Endothelial cell of umbilical vein (primary cell): ENCODE measurements at regions not wholly inside any gene's neighbourhood (a gene's known extent, or its start where the extent isn't known, plus 50 kb on each side); places are given as distances from the start of the nearest gene placed in this dataset.
"Not testable (repeated sequence)": the region's sequence is repeated elsewhere in the genome, so short reads cannot be mapped to it uniquely, and the experiment has no call there.

Source experiments
- BruUV-seq: library from RNA; stranded (reverse); fragments of 400-500 nt; replicated peaks from 2 replicates; lab custom pipeline; 2021; lab: Mats Ljungman, UMichigan
- CTCF ChIA-PET: fragments of 300-600, 350-600 bp; sonication (Branson Sonifier 250); formaldehyde crosslinking; loops from one replicate; lab custom pipeline; 2021; ENCODE audit warnings: antibody characterized with exemption, inconsistent platforms; lab: Charles Lee
- POLR2A ChIA-PET: fragments of 300-600, 350-600 bp; sonication (Branson Sonifier 250); formaldehyde crosslinking; loops from one replicate; lab custom pipeline; 2021; ENCODE audit warnings: antibody characterized with exemption, inconsistent platforms; lab: Charles Lee
- DNase-seq: peaks from one replicate; pipeline ENCODE4 v3.0.0-alpha.2; 2011; ENCODE audit warnings: low read depth, low spot score
- FAIRE-seq: peaks from 2 replicates; lab custom pipeline; 2011; peaks lifted over from hg19 to GRCh38; lab: Jason Lieb, UNC
- H2AFZ ChIP-seq: 2 replicates; pipeline ENCODE4 v1.6.0; 2012; ENCODE audit warnings: low read depth, low read length, control low read depth, inconsistent platforms
- H3K27ac ChIP-seq: 2 replicates; pipeline ENCODE4 v1.5.1; 2011; ENCODE audit warnings: low read depth, mild to moderate bottlenecking, control low read depth, low read length, moderate library complexity; ENCODE audit not compliant: insufficient read depth
- H3K27me3 ChIP-seq, 2 experiments: 2 replicates each; pipeline versions ENCODE4 v1.6.0 to v1.6.1; 2011; ENCODE audit warnings: low read length in 2 of 2, mixed read lengths in 1 of 2; ENCODE audit not compliant: control insufficient read depth in 2 of 2, insufficient read depth in 2 of 2
- H3K36me3 ChIP-seq, 2 experiments: 2 replicates in 1 of 2; 3 replicates in 1 of 2; pipeline ENCODE4 v1.5.1; 2011; ENCODE audit warnings: low read length in 2 of 2, mild to moderate bottlenecking in 1 of 2, moderate library complexity in 1 of 2; ENCODE audit not compliant: control insufficient read depth in 2 of 2, insufficient read depth in 2 of 2; ENCODE audit errors: extremely low read depth in 1 of 2
- H3K4me1 ChIP-seq: 3 replicates; pipeline ENCODE4 v1.5.1; 2011; ENCODE audit warnings: mild to moderate bottlenecking, low read length; ENCODE audit not compliant: control insufficient read depth, insufficient read depth; ENCODE audit errors: extremely low read depth
- H3K4me2 ChIP-seq: 2 replicates; pipeline ENCODE4 v1.6.1; 2011; ENCODE audit warnings: low read length, control low read depth, mixed read lengths; ENCODE audit not compliant: insufficient read depth
- H3K4me3 ChIP-seq, 3 experiments: fragments of 200-600 bp in 1 of 3; sonication (generic), shearing (Covaris generic) in 1 of 3; replicated peaks in 1 of 3; 2 replicates each; pipeline ENCODE4 v1.5.1; 2011 to 2016; ENCODE audit warnings: control low read depth in 3 of 3, low read length in 3 of 3, mild to moderate bottlenecking in 2 of 3, inconsistent platforms in 1 of 3, low read depth in 1 of 3, moderate library complexity in 1 of 3; ENCODE audit not compliant: insufficient read depth in 1 of 3
- H3K79me2 ChIP-seq: 2 replicates; pipeline ENCODE4 v1.6.0; 2012; ENCODE audit warnings: low read length, inconsistent platforms; ENCODE audit not compliant: control insufficient read depth, insufficient read depth
- H3K9ac ChIP-seq: replicated peaks from 2 replicates; pipeline ENCODE3; 2011; ENCODE audit warnings: low read length, control low read depth; ENCODE audit not compliant: insufficient read depth; ENCODE audit errors: extremely low read depth
- H3K9me1 ChIP-seq: replicated peaks from 3 replicates; pipeline ENCODE4 v1.6.0; 2011; ENCODE audit warnings: mild to moderate bottlenecking, low read length; ENCODE audit not compliant: control insufficient read depth, insufficient read depth; ENCODE audit errors: extremely low read depth
- H3K9me3 ChIP-seq: replicated peaks from 2 replicates; pipeline ENCODE4 v1.5.1; 2012; ENCODE audit warnings: low read length, inconsistent platforms; ENCODE audit not compliant: control insufficient read depth, insufficient read depth
- H4K20me1 ChIP-seq: replicated peaks from 2 replicates; pipeline ENCODE3; 2011; ENCODE audit warnings: mild to moderate bottlenecking, low read length; ENCODE audit not compliant: control insufficient read depth, insufficient read depth; ENCODE audit errors: extremely low read depth
- EZH2 ChIP-seq: IDR thresholded peaks from 2 replicates; pipeline ENCODE4 v1.6.1; 2012; ENCODE audit warnings: borderline replicate concordance, low read depth, mild to moderate bottlenecking, moderate library complexity, low read length, inconsistent platforms; ENCODE audit not compliant: severe bottlenecking
- FOS ChIP-seq: IDR thresholded peaks from 2 replicates; pipeline ENCODE4 v1.6.1; 2011; ENCODE audit warnings: mild to moderate bottlenecking, low read length, moderate library complexity, borderline replicate concordance; ENCODE audit not compliant: insufficient read depth
- GATA2 ChIP-seq: IDR thresholded peaks from 2 replicates; pipeline ENCODE4 v1.7.0; 2011; ENCODE audit warnings: low read depth, mild to moderate bottlenecking, moderate library complexity, mixed read lengths, low read length; ENCODE audit not compliant: insufficient read length, insufficient read depth
- JUN ChIP-seq: IDR thresholded peaks from 2 replicates; pipeline ENCODE4 v1.6.1; 2011; ENCODE audit warnings: borderline replicate concordance, low read depth; ENCODE audit not compliant: insufficient read length, insufficient read depth
- MYC ChIP-seq: IDR thresholded peaks from one replicate; pipeline ENCODE4 v1.6.1; 2011; ENCODE audit warnings: mild to moderate bottlenecking, low read depth, low read length
- POLR2A ChIP-seq: IDR thresholded peaks from 2 replicates; pipeline ENCODE4 v1.6.1; 2012; ENCODE audit warnings: low read depth, mild to moderate bottlenecking, control low read depth, low read length
- POLR2AphosphoS5 ChIP-seq: IDR thresholded peaks from 2 replicates; pipeline ENCODE4 v1.6.1; 2012; ENCODE audit warnings: low read depth, mild to moderate bottlenecking, control low read depth, low read length, moderate library complexity; ENCODE audit not compliant: insufficient read depth
- dilution Hi-C: fragments of 300-500 bp; cut with MboI; formaldehyde crosslinking; loops from one replicate; pipeline ENCODE4 v1.15.0; 2019; ENCODE audit warnings: low sequenced_read_pairs; ENCODE audit not compliant: extremely low pct_ligation_motif_present
- intact Hi-C: fragments of 100-400 bp; cut with micrococcal nuclease; formaldehyde crosslinking; loops from one replicate; pipeline ENCODE4 v1.10.0; 2022
- TF ChIP-seq, protein P1 (sequence below): IDR thresholded peaks from 2 replicates; pipeline ENCODE4 v1.6.1; 2011; ENCODE audit not compliant: insufficient read depth, insufficient read length
- TF ChIP-seq, protein P2 (sequence below), 2 donors: IDR thresholded peaks; 1 replicate in 1 of 2; 2 replicates in 1 of 2; pipeline ENCODE4 v1.5.1; 2011; ENCODE audit warnings: low read length in 2 of 2, mild to moderate bottlenecking in 2 of 2, moderate library complexity in 2 of 2, control low read depth in 1 of 2, inconsistent platforms in 1 of 2, low read depth in 1 of 2; ENCODE audit not compliant: insufficient read depth in 1 of 2; ENCODE audit errors: extremely low read depth in 1 of 2

DNA sequence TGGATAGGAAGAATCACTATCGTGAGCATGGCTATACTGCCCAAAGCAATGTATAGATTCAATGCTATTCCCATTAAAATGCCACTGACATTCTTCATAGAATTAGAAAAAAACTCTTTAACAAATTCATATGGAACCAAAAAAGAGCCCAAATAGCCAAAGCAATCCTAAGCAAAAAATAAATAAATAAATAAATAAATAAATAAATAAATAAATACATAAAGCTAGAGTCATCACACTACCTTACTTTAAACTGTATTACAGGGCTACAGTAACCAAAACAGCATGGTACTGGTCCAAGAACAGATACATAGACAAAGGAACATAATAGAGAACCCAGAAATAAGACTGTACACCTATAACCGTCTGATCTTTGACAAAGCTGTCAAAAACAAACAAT is 180.4 kb upstream of the CDKN2B start:
- Histone ChIP-seq H3K9ac (no peak overlapping the region), H3K4me2 (no peak overlapping the region), H2AFZ (no peak overlapping the region), H3K4me3 (no peak overlapping the region), H3K36me3 (no peaks in the 10 kb centered on the region), H3K4me1 (no peaks in the 10 kb centered on the region), H3K27me3 (peaks cover 4 to 8% of the 10 kb centered on the region in 2 experiments), H4K20me1 (no peaks in the 10 kb centered on the region), H3K9me1 (no peaks in the 10 kb centered on the region), H3K79me2 (no peaks in the 10 kb centered on the region), H3K9me3 (no peaks in the 10 kb centered on the region), H3K27ac (no peak overlapping the region)
- DNase-seq (no peak), FAIRE-seq (no peak)
- TF ChIP-seq MYC = no peak
- TF ChIP-seq POLR2AphosphoS5 = no peak
- no peak for TF ChIP-seq GATA2
- no peak for TF ChIP-seq POLR2A
- no peak for TF ChIP-seq EZH2
- no peak for TF ChIP-seq FOS
- TF ChIP-seq, protein P1, sequence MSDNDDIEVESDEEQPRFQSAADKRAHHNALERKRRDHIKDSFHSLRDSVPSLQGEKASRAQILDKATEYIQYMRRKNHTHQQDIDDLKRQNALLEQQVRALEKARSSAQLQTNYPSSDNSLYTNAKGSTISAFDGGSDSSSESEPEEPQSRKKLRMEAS = no peak
- no peak for TF ChIP-seq JUN
- TF ChIP-seq, protein P2, sequence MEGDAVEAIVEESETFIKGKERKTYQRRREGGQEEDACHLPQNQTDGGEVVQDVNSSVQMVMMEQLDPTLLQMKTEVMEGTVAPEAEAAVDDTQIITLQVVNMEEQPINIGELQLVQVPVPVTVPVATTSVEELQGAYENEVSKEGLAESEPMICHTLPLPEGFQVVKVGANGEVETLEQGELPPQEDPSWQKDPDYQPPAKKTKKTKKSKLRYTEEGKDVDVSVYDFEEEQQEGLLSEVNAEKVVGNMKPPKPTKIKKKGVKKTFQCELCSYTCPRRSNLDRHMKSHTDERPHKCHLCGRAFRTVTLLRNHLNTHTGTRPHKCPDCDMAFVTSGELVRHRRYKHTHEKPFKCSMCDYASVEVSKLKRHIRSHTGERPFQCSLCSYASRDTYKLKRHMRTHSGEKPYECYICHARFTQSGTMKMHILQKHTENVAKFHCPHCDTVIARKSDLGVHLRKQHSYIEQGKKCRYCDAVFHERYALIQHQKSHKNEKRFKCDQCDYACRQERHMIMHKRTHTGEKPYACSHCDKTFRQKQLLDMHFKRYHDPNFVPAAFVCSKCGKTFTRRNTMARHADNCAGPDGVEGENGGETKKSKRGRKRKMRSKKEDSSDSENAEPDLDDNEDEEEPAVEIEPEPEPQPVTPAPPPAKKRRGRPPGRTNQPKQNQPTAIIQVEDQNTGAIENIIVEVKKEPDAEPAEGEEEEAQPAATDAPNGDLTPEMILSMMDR (IDR thresholded peaks at IDR 0.05; ENCODE audit: extremely low read depth in 1 of 2, insufficient read depth in 1 of 2, low read depth in 1 of 2, low read length in 2 of 2) = no peak
- dilution Hi-C loops (no loop called here), intact Hi-C loops (no loop called here)
- CTCF ChIA-PET = no interaction called here
- BruUV-seq = no TSS peak
- POLR2A ChIA-PET = no interaction called here

DNA sequence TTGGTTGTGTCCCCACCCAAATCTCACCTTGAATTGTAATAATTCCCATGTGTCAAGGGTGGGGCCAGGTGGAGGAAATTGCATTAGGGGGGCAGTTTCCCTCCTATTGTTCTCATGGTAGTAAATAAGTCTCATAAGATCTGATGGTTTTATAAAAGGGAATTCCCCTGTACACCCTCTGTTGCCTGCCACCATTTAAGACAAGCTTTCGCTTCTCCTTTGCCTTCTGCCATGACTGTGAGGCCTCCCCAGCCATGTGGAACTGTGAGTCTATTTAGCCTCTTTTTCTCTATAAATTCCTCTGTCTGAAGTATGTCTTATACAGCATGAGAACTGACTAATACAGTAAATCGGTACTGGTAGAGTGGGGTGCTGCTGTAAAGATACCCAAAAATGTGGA is 187.9 kb upstream of the CDKN2B start:
- H3K79me2 ChIP-seq, H3K27me3 ChIP-seq, POLR2A ChIA-PET, intact Hi-C loops, dilution Hi-C loops, H3K36me3 ChIP-seq, H3K9me3 ChIP-seq, H3K4me1 ChIP-seq, H4K20me1 ChIP-seq, FAIRE-seq, H3K4me2 ChIP-seq, CTCF ChIA-PET, H3K4me3 ChIP-seq, H3K9ac ChIP-seq, DNase-seq, BruUV-seq, H3K9me1 ChIP-seq, H3K27ac ChIP-seq, H2AFZ ChIP-seq: not testable (repeated sequence)
